ENCODE measurements at regions not wholly inside any gene's neighbourhood (a gene's known extent, or its start where the extent isn't known, plus 50 kb on each side); places are given as distances from the start of the nearest gene placed in this dataset.

DNA sequence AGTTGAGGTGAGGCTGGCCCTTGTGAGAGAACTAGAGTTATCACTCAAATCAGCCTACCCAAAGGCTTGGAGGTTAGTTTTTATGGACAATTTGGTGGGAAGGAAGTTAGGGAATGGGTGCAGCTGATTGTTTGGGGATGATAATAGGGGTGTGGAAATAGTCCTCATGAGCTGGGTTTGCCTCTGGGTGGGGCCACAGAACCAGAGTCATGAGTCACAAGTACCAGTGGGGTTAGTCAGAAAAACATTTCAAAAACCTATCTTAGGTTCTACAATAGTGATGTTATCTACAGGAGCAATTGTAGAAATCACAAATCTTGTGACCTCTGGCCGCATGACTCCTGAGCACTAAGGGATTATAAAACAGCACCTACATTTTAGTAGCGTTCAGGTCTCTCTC lies 630.1 kb upstream of the PIK3C3 start:
- TF ChIP-seq CTCF (conservative IDR thresholded peaks at IDR 0.05; ENCODE audit: low read depth, low read length) = no peak
- no peaks in the 10 kb centered on the region for H3K27me3 ChIP-seq (ENCODE audit: insufficient read depth, low read depth)
- no peaks in the 10 kb centered on the region for H3K79me2 ChIP-seq (ENCODE audit: insufficient read depth, low read depth)
- no peak overlapping the region for H2AFZ ChIP-seq (ENCODE audit: low read depth)
- H3K4me2 ChIP-seq = no peak overlapping the region
- H4K20me1 ChIP-seq (ENCODE audit: insufficient read depth) = no peaks in the 10 kb centered on the region
- H3K27ac ChIP-seq = no peak overlapping the region
- no peak overlapping the region for H3K4me3 ChIP-seq (IDR thresholded peaks at IDR 0.05; ENCODE audit: insufficient read depth, low read depth, low read length)
- no peaks in the 10 kb centered on the region for H3K4me1 ChIP-seq (ENCODE audit: low read depth, poor library complexity, severe bottlenecking)
- H3K36me3 ChIP-seq (ENCODE audit: insufficient read depth) = no peaks in the 10 kb centered on the region
- no peak overlapping the region for H3K9ac ChIP-seq

- H3K9ac ChIP-seq = no peak overlapping the region
- no peaks in the 10 kb centered on the region for H3K79me2 ChIP-seq (ENCODE audit: insufficient read depth, low read depth)
- H3K4me2 ChIP-seq = no peak overlapping the region
- no peak for TF ChIP-seq CTCF (conservative IDR thresholded peaks at IDR 0.05; ENCODE audit: low read depth, low read length)
- H3K36me3 ChIP-seq (ENCODE audit: insufficient read depth) = no peaks in the 10 kb centered on the region
- no peaks in the 10 kb centered on the region for H4K20me1 ChIP-seq (ENCODE audit: insufficient read depth)
- H3K27ac ChIP-seq = no peak overlapping the region
- H2AFZ ChIP-seq (ENCODE audit: low read depth) = no peak overlapping the region
- H3K27me3 ChIP-seq (ENCODE audit: insufficient read depth, low read depth) = no peaks in the 10 kb centered on the region
- H3K4me1 ChIP-seq (ENCODE audit: low read depth, poor library complexity, severe bottlenecking) = no peaks in the 10 kb centered on the region
- H3K4me3 ChIP-seq (IDR thresholded peaks at IDR 0.05; ENCODE audit: insufficient read depth, low read depth, low read length) = no peak overlapping the region
Measured at GRCh38 chr18:41324020-41324791, 630.8 kb upstream of the PIK3C3 start.

DNA sequence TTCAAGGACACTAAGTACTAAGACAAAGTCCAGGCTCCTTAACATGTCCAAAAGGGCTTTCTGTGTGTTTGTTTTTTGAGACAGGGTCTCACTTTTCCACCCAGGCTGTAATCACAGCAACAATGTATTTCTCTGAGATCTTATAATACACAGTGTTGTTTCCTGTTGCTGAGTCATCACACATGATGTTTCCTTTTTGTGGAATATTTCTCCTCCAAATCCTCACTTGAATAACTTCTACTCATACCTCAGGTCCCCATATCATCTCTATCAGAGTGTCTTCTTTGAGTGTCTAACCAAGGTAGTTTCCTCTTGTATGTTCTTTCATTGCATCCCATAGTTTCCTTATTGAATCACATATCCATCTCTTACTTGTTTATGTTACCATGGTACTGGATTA lies 632.0 kb upstream of the PIK3C3 start:
- no peaks in the 10 kb centered on the region for H3K36me3 ChIP-seq (ENCODE audit: insufficient read depth)
- H3K4me3 ChIP-seq (IDR thresholded peaks at IDR 0.05; ENCODE audit: insufficient read depth, low read depth, low read length) = no peak overlapping the region
- H3K9ac ChIP-seq = no peak overlapping the region
- H3K27ac ChIP-seq = no peak overlapping the region
- no peaks in the 10 kb centered on the region for H3K4me1 ChIP-seq (ENCODE audit: low read depth, poor library complexity, severe bottlenecking)
- H3K27me3 ChIP-seq (ENCODE audit: insufficient read depth, low read depth) = no peaks in the 10 kb centered on the region
- TF ChIP-seq CTCF (conservative IDR thresholded peaks at IDR 0.05; ENCODE audit: low read depth, low read length) = no peak
- no peak overlapping the region for H3K4me2 ChIP-seq
- H4K20me1 ChIP-seq (ENCODE audit: insufficient read depth) = no peaks in the 10 kb centered on the region
- H2AFZ ChIP-seq (ENCODE audit: low read depth) = no peak overlapping the region
- no peaks in the 10 kb centered on the region for H3K79me2 ChIP-seq (ENCODE audit: insufficient read depth, low read depth)

GRCh38 chr18:41320100-41320499 lies 634.9 kb upstream of the PIK3C3 start:
- Histone ChIP-seq H3K9ac (no peak overlapping the region), H3K4me3 (IDR thresholded peaks at IDR 0.05; ENCODE audit: insufficient read depth, low read depth, low read length) (no peak overlapping the region), H3K79me2 (ENCODE audit: insufficient read depth, low read depth) (no peaks in the 10 kb centered on the region), H3K27me3 (ENCODE audit: insufficient read depth, low read depth) (no peaks in the 10 kb centered on the region), H2AFZ (ENCODE audit: low read depth) (no peak overlapping the region), H4K20me1 (ENCODE audit: insufficient read depth) (no peaks in the 10 kb centered on the region), H3K36me3 (ENCODE audit: insufficient read depth) (no peaks in the 10 kb centered on the region), H3K27ac (no peak overlapping the region), H3K4me1 (ENCODE audit: low read depth, poor library complexity, severe bottlenecking) (no peaks in the 10 kb centered on the region), H3K4me2 (no peak overlapping the region)
- TF ChIP-seq CTCF (conservative IDR thresholded peaks at IDR 0.05; ENCODE audit: low read depth, low read length) = no peak
